GM23338 (cell line): ENCODE measurements at regions not wholly inside any gene's neighbourhood (a gene's known extent, or its start where the extent isn't known, plus 50 kb on each side); places are given as distances from the start of the nearest gene placed in this dataset.

Experiments
- ATAC-seq: fragments of 200-7000 bp; cut with Tn5 transposase; 3 replicates; pipeline ENCODE4 v1.9.1; 2020
- DNase-seq: peaks from one replicate; pipeline ENCODE4 v3.0.0-alpha.2; 2015; ENCODE audit warnings: low spot score
- H2AFZ ChIP-seq: fragments of 200-600 bp; sonication (generic); 2 replicates; pipeline ENCODE4 v1.8.0; 2016; ENCODE audit warnings: antibody characterized with exemption, mild to moderate bottlenecking, moderate library complexity
- H3F3A ChIP-seq: fragments of 200-600 bp; sonication (generic); replicated peaks from 2 replicates; pipeline ENCODE4 v1.8.0; 2017; ENCODE audit warnings: antibody characterized with exemption, mixed run types, low read depth
- H3K27ac ChIP-seq: fragments of 200-600 bp; sonication (generic); 2 replicates; pipeline ENCODE4 v1.6.1; 2016; ENCODE audit warnings: low read depth
- H3K27me3 ChIP-seq: fragments of 200-600 bp; sonication (generic); 2 replicates; pipeline ENCODE4 v1.8.0; 2016; ENCODE audit warnings: mild to moderate bottlenecking, mixed run types, moderate library complexity; ENCODE audit not compliant: insufficient read depth
- H3K36me3 ChIP-seq: fragments of 200-600 bp; sonication (generic); 2 replicates; pipeline ENCODE4 v1.8.0; 2016; ENCODE audit warnings: mild to moderate bottlenecking; ENCODE audit not compliant: insufficient read depth
- H3K4me1 ChIP-seq: fragments of 200-600 bp; sonication (generic); 2 replicates; pipeline ENCODE4 v1.8.0; 2016; ENCODE audit warnings: mild to moderate bottlenecking, moderate library complexity; ENCODE audit not compliant: insufficient read depth
- H3K4me2 ChIP-seq: fragments of 200-600 bp; sonication (generic); 2 replicates; pipeline ENCODE4 v1.7.1; 2017; ENCODE audit warnings: mixed run types
- H3K4me3 ChIP-seq: fragments of 200-600 bp; sonication (generic); 2 replicates; pipeline ENCODE4 v1.6.1; 2016; ENCODE audit warnings: mixed run types
- H3K79me2 ChIP-seq: fragments of 200-600 bp; sonication (generic); replicated peaks from 2 replicates; pipeline ENCODE4 v1.8.0; 2017; ENCODE audit warnings: mild to moderate bottlenecking; ENCODE audit not compliant: insufficient read depth
- H3K9me2 ChIP-seq: fragments of 200-600 bp; sonication (generic); 2 replicates; pipeline ENCODE4 v1.8.0; 2017; ENCODE audit not compliant: insufficient read depth
- H4K20me1 ChIP-seq: fragments of 200-600 bp; sonication (generic); replicated peaks from 2 replicates; pipeline ENCODE4 v1.8.0; 2017; ENCODE audit warnings: mild to moderate bottlenecking; ENCODE audit not compliant: insufficient read depth
- H3K27ac Mint-ChIP-seq: 2 replicates; pipeline ENCODE4 v1.8.0; 2020; ENCODE audit warnings: inconsistent platforms, mild to moderate bottlenecking, moderate library complexity, mixed read lengths
- H3K27me3 Mint-ChIP-seq: 3 replicates; pipeline ENCODE4 v1.8.0; 2022; ENCODE audit warnings: low read depth, mild to moderate bottlenecking, moderate library complexity, mixed read lengths, inconsistent platforms; ENCODE audit not compliant: insufficient read depth, poor library complexity
- H3K36me3 Mint-ChIP-seq: 3 replicates; pipeline ENCODE4 v1.8.0; 2021; ENCODE audit warnings: low read depth, mild to moderate bottlenecking, inconsistent platforms, moderate library complexity, mixed read lengths
- H3K4me1 Mint-ChIP-seq: 3 replicates; pipeline ENCODE4 v1.8.0; 2020; ENCODE audit warnings: mild to moderate bottlenecking, inconsistent platforms, mixed read lengths
- H3K4me3 Mint-ChIP-seq: 3 replicates; pipeline ENCODE4 v1.8.0; 2021; ENCODE audit warnings: moderate library complexity, mild to moderate bottlenecking, inconsistent platforms, mixed read lengths
- H3K9me3 Mint-ChIP-seq: 3 replicates; pipeline ENCODE4 v1.8.0; 2020; ENCODE audit warnings: moderate library complexity, mild to moderate bottlenecking, inconsistent platforms, mixed read lengths
- CREB1 ChIP-seq: fragments of 250-450 bp; sonication (Bioruptor Pico); IDR thresholded peaks from 2 replicates; pipeline ENCODE4 v1.5.0; 2020; ENCODE audit warnings: low read depth, mild to moderate bottlenecking, moderate library complexity
- EZH2 ChIP-seq: fragments of 200-600 bp; sonication (generic); IDR thresholded peaks from one replicate; pipeline ENCODE4 v1.8.0; 2017; ENCODE audit warnings: antibody characterized with exemption, mild to moderate bottlenecking, low read depth; ENCODE audit not compliant: unreplicated experiment
- EZH2phosphoT487 ChIP-seq: fragments of 200-600 bp; sonication (generic); IDR thresholded peaks from one replicate; pipeline ENCODE4 v1.8.1; 2018; ENCODE audit warnings: antibody characterized with exemption; ENCODE audit not compliant: unreplicated experiment
- JUNB ChIP-seq: IDR thresholded peaks from one replicate; pipeline ENCODE4 v1.6.1; 2016; ENCODE audit warnings: antibody characterized with exemption; ENCODE audit not compliant: unreplicated experiment
- NANOG ChIP-seq: IDR thresholded peaks from 2 replicates; pipeline ENCODE4 v1.6.1; 2016; ENCODE audit warnings: antibody characterized with exemption, borderline replicate concordance
- POLR2AphosphoS5 ChIP-seq: IDR thresholded peaks from 2 replicates; pipeline ENCODE4 v1.6.1; 2016; ENCODE audit warnings: antibody characterized with exemption, low read depth
- STAT1 ChIP-seq: IDR thresholded peaks from one replicate; pipeline ENCODE4 v1.6.1; 2016; ENCODE audit warnings: antibody characterized with exemption; ENCODE audit not compliant: unreplicated experiment
- ZNF114 ChIP-seq: fragments of 250-450 bp; sonication (Bioruptor Pico); IDR thresholded peaks from 2 replicates; pipeline ENCODE4 v1.5.0; 2020; ENCODE audit warnings: mild to moderate bottlenecking, moderate library complexity
- ZNF331 ChIP-seq: fragments of 250-450 bp; sonication (Bioruptor Pico); IDR thresholded peaks from 2 replicates; pipeline ENCODE4 v1.5.0; 2020; ENCODE audit warnings: low read depth, mild to moderate bottlenecking, moderate library complexity
- TF ChIP-seq, protein P1 (sequence below): fragments of 250-450 bp; sonication (Bioruptor Pico); IDR thresholded peaks from 2 replicates; pipeline ENCODE4 v1.5.0; 2020; ENCODE audit warnings: mild to moderate bottlenecking, moderate library complexity
- TF ChIP-seq, protein P2 (sequence below): IDR thresholded peaks from one replicate; pipeline ENCODE4 v1.6.1; 2018; ENCODE audit warnings: antibody characterized with exemption; ENCODE audit not compliant: unreplicated experiment
- TF ChIP-seq, protein P3 (sequence below), 2 experiments: fragments of 200-600 bp in 1 of 2; sonication (generic) in 1 of 2; conservative IDR thresholded peaks; 2 replicates each; pipeline versions ENCODE4 v1.5.1 to v1.6.1; 2016 to 2017; ENCODE audit warnings: antibody characterized with exemption in 2 of 2, low read depth in 2 of 2, mild to moderate bottlenecking in 2 of 2, moderate library complexity in 1 of 2
- TF ChIP-seq, protein P4 (sequence below): IDR thresholded peaks from 2 replicates; pipeline ENCODE4 v1.6.1; 2016; ENCODE audit warnings: antibody characterized with exemption

DNA sequence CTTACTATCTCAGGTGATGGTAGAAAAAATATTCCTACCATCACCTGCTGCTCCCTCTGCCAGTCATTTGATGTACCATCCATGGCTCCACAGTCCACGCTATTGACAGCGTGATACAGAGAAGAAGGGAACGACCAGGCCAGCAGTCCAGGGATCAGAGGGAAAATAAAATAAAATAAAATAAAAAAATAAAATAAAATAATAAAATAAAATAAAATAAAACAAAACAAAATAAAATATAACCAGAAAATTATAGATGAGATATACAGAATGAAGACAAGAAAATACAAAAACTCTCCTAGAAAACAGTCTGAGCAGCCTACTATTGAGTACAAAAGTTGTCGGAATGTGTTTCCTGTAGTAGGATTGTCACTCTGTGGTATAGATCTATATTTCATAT lies 619.4 kb upstream of the TMPRSS15 start (continued):
- TF ChIP-seq NANOG (no peak), EZH2phosphoT487 (no peak)

DNA sequence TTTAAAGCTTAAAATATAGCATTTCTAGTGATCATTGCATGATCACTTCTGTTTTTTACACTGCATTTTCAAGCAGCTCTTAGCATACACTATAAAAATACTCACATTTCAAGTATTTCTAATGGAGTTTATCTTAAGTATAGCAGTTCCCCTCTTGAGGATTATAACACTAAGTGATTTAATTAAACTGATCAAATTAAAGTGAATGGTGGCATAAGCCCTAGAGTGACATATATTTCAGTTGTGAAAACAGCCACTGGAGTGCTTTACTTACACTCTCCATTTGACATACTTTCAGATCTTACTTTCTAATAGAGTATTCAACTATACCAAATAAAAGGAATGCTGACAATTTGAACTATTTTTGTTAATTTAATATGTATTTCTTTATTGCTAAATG lies 623.3 kb upstream of the TMPRSS15 start:
- ATAC-seq = no peak
- no peaks in the 10 kb centered on the region for H4K20me1 ChIP-seq
- H3K4me1 ChIP-seq = no peaks in the 10 kb centered on the region
- no peaks in the 10 kb centered on the region for H3K27me3 Mint-ChIP-seq
- no peaks in the 10 kb centered on the region for H3K4me1 Mint-ChIP-seq
- H3K27ac Mint-ChIP-seq = no peak overlapping the region
- no peaks in the 10 kb centered on the region for H3K36me3 ChIP-seq
- no peak overlapping the region for H3K27ac ChIP-seq
- no peak overlapping the region for H2AFZ ChIP-seq
- no peak overlapping the region for H3K4me3 Mint-ChIP-seq
- no peak overlapping the region for H3K4me3 ChIP-seq
- H3K9me2 ChIP-seq = no peaks in the 10 kb centered on the region
- H3K79me2 ChIP-seq = no peaks in the 10 kb centered on the region
- H3K9me3 Mint-ChIP-seq = no peaks in the 10 kb centered on the region
- no peaks in the 10 kb centered on the region for H3K27me3 ChIP-seq
- TF ChIP-seq STAT1 (no peak), POLR2AphosphoS5 (no peak), EZH2 (no peak), CREB1 (CRISPR knock-in tag) (no peak), ZNF114 (no peak), JUNB (no peak), EZH2phosphoT487 (no peak), ZNF331 (CRISPR knock-in tag) (no peak), NANOG (no peak)
- TF ChIP-seq, protein P1, sequence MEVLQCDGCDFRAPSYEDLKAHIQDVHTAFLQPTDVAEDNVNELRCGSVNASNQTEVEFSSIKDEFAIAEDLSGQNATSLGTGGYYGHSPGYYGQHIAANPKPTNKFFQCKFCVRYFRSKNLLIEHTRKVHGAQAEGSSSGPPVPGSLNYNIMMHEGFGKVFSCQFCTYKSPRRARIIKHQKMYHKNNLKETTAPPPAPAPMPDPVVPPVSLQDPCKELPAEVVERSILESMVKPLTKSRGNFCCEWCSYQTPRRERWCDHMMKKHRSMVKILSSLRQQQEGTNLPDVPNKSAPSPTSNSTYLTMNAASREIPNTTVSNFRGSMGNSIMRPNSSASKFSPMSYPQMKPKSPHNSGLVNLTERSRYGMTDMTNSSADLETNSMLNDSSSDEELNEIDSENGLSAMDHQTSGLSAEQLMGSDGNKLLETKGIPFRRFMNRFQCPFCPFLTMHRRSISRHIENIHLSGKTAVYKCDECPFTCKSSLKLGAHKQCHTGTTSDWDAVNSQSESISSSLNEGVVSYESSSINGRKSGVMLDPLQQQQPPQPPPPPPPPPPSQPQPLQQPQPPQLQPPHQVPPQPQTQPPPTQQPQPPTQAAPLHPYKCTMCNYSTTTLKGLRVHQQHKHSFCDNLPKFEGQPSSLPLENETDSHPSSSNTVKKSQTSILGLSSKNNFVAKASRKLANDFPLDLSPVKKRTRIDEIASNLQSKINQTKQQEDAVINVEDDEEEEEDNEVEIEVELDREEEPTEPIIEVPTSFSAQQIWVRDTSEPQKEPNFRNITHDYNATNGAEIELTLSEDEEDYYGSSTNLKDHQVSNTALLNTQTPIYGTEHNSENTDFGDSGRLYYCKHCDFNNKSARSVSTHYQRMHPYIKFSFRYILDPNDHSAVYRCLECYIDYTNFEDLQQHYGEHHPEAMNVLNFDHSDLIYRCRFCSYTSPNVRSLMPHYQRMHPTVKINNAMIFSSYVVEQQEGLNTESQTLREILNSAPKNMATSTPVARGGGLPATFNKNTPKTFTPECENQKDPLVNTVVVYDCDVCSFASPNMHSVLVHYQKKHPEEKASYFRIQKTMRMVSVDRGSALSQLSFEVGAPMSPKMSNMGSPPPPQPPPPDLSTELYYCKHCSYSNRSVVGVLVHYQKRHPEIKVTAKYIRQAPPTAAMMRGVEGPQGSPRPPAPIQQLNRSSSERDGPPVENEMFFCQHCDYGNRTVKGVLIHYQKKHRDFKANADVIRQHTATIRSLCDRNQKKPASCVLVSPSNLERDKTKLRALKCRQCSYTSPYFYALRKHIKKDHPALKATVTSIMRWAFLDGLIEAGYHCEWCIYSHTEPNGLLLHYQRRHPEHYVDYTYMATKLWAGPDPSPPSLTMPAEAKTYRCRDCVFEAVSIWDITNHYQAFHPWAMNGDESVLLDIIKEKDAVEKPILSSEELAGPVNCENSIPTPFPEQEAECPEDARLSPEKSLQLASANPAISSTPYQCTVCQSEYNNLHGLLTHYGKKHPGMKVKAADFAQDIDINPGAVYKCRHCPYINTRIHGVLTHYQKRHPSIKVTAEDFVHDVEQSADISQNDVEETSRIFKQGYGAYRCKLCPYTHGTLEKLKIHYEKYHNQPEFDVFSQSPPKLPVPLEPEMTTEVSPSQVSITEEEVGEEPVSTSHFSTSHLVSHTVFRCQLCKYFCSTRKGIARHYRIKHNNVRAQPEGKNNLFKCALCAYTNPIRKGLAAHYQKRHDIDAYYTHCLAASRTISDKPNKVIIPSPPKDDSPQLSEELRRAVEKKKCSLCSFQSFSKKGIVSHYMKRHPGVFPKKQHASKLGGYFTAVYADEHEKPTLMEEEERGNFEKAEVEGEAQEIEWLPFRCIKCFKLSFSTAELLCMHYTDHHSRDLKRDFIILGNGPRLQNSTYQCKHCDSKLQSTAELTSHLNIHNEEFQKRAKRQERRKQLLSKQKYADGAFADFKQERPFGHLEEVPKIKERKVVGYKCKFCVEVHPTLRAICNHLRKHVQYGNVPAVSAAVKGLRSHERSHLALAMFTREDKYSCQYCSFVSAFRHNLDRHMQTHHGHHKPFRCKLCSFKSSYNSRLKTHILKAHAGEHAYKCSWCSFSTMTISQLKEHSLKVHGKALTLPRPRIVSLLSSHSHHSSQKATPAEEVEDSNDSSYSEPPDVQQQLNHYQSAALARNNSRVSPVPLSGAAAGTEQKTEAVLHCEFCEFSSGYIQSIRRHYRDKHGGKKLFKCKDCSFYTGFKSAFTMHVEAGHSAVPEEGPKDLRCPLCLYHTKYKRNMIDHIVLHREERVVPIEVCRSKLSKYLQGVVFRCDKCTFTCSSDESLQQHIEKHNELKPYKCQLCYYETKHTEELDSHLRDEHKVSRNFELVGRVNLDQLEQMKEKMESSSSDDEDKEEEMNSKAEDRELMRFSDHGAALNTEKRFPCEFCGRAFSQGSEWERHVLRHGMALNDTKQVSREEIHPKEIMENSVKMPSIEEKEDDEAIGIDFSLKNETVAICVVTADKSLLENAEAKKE (CRISPR knock-in tag) = no peak
- TF ChIP-seq, protein P2, sequence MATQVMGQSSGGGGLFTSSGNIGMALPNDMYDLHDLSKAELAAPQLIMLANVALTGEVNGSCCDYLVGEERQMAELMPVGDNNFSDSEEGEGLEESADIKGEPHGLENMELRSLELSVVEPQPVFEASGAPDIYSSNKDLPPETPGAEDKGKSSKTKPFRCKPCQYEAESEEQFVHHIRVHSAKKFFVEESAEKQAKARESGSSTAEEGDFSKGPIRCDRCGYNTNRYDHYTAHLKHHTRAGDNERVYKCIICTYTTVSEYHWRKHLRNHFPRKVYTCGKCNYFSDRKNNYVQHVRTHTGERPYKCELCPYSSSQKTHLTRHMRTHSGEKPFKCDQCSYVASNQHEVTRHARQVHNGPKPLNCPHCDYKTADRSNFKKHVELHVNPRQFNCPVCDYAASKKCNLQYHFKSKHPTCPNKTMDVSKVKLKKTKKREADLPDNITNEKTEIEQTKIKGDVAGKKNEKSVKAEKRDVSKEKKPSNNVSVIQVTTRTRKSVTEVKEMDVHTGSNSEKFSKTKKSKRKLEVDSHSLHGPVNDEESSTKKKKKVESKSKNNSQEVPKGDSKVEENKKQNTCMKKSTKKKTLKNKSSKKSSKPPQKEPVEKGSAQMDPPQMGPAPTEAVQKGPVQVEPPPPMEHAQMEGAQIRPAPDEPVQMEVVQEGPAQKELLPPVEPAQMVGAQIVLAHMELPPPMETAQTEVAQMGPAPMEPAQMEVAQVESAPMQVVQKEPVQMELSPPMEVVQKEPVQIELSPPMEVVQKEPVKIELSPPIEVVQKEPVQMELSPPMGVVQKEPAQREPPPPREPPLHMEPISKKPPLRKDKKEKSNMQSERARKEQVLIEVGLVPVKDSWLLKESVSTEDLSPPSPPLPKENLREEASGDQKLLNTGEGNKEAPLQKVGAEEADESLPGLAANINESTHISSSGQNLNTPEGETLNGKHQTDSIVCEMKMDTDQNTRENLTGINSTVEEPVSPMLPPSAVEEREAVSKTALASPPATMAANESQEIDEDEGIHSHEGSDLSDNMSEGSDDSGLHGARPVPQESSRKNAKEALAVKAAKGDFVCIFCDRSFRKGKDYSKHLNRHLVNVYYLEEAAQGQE = no peak
- TF ChIP-seq, protein P3, sequence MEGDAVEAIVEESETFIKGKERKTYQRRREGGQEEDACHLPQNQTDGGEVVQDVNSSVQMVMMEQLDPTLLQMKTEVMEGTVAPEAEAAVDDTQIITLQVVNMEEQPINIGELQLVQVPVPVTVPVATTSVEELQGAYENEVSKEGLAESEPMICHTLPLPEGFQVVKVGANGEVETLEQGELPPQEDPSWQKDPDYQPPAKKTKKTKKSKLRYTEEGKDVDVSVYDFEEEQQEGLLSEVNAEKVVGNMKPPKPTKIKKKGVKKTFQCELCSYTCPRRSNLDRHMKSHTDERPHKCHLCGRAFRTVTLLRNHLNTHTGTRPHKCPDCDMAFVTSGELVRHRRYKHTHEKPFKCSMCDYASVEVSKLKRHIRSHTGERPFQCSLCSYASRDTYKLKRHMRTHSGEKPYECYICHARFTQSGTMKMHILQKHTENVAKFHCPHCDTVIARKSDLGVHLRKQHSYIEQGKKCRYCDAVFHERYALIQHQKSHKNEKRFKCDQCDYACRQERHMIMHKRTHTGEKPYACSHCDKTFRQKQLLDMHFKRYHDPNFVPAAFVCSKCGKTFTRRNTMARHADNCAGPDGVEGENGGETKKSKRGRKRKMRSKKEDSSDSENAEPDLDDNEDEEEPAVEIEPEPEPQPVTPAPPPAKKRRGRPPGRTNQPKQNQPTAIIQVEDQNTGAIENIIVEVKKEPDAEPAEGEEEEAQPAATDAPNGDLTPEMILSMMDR (conservative IDR thresholded peaks at IDR 0.05; ENCODE audit: low read depth in 2 of 2) = no peak
- TF ChIP-seq, protein P4, sequence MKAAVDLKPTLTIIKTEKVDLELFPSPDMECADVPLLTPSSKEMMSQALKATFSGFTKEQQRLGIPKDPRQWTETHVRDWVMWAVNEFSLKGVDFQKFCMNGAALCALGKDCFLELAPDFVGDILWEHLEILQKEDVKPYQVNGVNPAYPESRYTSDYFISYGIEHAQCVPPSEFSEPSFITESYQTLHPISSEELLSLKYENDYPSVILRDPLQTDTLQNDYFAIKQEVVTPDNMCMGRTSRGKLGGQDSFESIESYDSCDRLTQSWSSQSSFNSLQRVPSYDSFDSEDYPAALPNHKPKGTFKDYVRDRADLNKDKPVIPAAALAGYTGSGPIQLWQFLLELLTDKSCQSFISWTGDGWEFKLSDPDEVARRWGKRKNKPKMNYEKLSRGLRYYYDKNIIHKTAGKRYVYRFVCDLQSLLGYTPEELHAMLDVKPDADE = no peak
- H3K36me3 Mint-ChIP-seq = no peaks in the 10 kb centered on the region
- no peak overlapping the region for H3K4me2 ChIP-seq
- no peaks in the 10 kb centered on the region for H3F3A ChIP-seq
- DNase-seq = no peak
